GM21576 (cell line): ENCODE measurements at regions not wholly inside any gene's neighbourhood (a gene's known extent, or its start where the extent isn't known, plus 50 kb on each side); places are given as distances from the start of the nearest gene placed in this dataset.

Source experiments
- ATAC-seq: cut with Tn5 transposase; IDR thresholded peaks from one replicate; pipeline ENCODE4 v1.9.1; 2021; ENCODE audit warnings: mild to moderate bottlenecking, moderate library complexity; ENCODE audit not compliant: unreplicated experiment

- ATAC-seq = no peak
These were observed 537.6 kb downstream of the EFNB2 start for GRCh38 chr13:105997581-105998550.

- no peak for ATAC-seq
These were observed 539.0 kb downstream of the EFNB2 start for GRCh38 chr13:105996391-105997025.

- ATAC-seq = no peak
These were observed 541.1 kb downstream of the EFNB2 start for GRCh38 chr13:105994340-105994739.

GRCh38 chr13:105991622-105992277 is 543.7 kb downstream of the EFNB2 start:
- ATAC-seq = no peak

GRCh38 chr13:105991131-105991530 is 544.3 kb downstream of the EFNB2 start:
- no peak for ATAC-seq

- ATAC-seq = no peak
These were observed 545.1 kb downstream of the EFNB2 start for GRCh38 chr13:105990256-105990958.

- ATAC-seq = no peak
These were observed 550.8 kb downstream of the EFNB2 start for GRCh38 chr13:105984646-105985045.

GRCh38 chr13:105984236-105984635 is 551.2 kb downstream of the EFNB2 start:
- ATAC-seq = no peak

GRCh38 chr13:105982219-105982930 is 553.1 kb downstream of the EFNB2 start:
- no peak for ATAC-seq

GRCh38 chr13:105979131-105980011 is 556.1 kb downstream of the EFNB2 start:
- ATAC-seq = no peak

GRCh38 chr13:105974380-105974779 is 561.1 kb downstream of the EFNB2 start:
- no peak for ATAC-seq

- no peak for ATAC-seq
These were observed 562.5 kb downstream of the EFNB2 start for GRCh38 chr13:105972811-105973590.

- ATAC-seq = no peak
These were observed 563.1 kb downstream of the EFNB2 start for GRCh38 chr13:105972306-105972721.

GRCh38 chr13:105971738-105972137 is 563.7 kb downstream of the EFNB2 start:
- no peak for ATAC-seq

- ATAC-seq = no peak
These were observed 564.1 kb downstream of the EFNB2 start for GRCh38 chr13:105971312-105971711.

GRCh38 chr13:105969761-105970160 is 565.7 kb downstream of the EFNB2 start:
- no peak for ATAC-seq

GRCh38 chr13:105965910-105966309 is 569.6 kb downstream of the EFNB2 start:
- no peak for ATAC-seq

- ATAC-seq = no peak
These were observed 573.4 kb downstream of the EFNB2 start for GRCh38 chr13:105962080-105962479.

- ATAC-seq = no peak
These were observed 574.0 kb downstream of the EFNB2 start for GRCh38 chr13:105961438-105961837.
